OCI-LY1 (cell line): ENCODE measurements at regions not wholly inside any gene's neighbourhood (a gene's known extent, or its start where the extent isn't known, plus 50 kb on each side); places are given as distances from the start of the nearest gene placed in this dataset.

Source experiments
- H2AFZ ChIP-seq: fragments of 200-600 bp; sonication (generic), shearing (Covaris generic); 2 replicates; pipeline ENCODE4 v1.6.0; 2014; ENCODE audit warnings: antibody characterized with exemption, mild to moderate bottlenecking, low read length
- H3F3A ChIP-seq: fragments of 200-600 bp; sonication (generic), shearing (Covaris generic); 2 replicates; pipeline ENCODE4 v1.6.0; 2014; ENCODE audit warnings: mild to moderate bottlenecking, antibody characterized with exemption, low read length, moderate library complexity; ENCODE audit not compliant: insufficient read depth
- H3K27ac ChIP-seq: fragments of 200-600 bp; sonication (generic); 2 replicates; pipeline ENCODE4 v1.5.1; 2014; ENCODE audit warnings: low read length, mixed run types, mild to moderate bottlenecking, low read depth; ENCODE audit not compliant: poor library complexity, severe bottlenecking
- H3K27me3 ChIP-seq: fragments of 200-600 bp; sonication (generic); 2 replicates; pipeline ENCODE4 v1.6.0; 2014; ENCODE audit warnings: antibody characterized with exemption, mild to moderate bottlenecking, low read length, moderate library complexity; ENCODE audit not compliant: insufficient read depth
- H3K36me3 ChIP-seq: fragments of 200-600 bp; sonication (generic); 2 replicates; pipeline ENCODE4 v1.6.1; 2014; ENCODE audit warnings: mild to moderate bottlenecking, antibody characterized with exemption, low read length, moderate library complexity, mixed read lengths; ENCODE audit not compliant: insufficient read depth
- H3K4me1 ChIP-seq: fragments of 200-600 bp; sonication (generic); 2 replicates; pipeline ENCODE4 v1.5.1; 2014; ENCODE audit warnings: mild to moderate bottlenecking, low read length, moderate library complexity; ENCODE audit not compliant: insufficient read depth, severe bottlenecking
- H3K4me2 ChIP-seq: fragments of 200-600 bp; sonication (generic), shearing (Covaris generic); 2 replicates; pipeline ENCODE4 v1.6.1; 2014; ENCODE audit warnings: low read length
- H3K4me3 ChIP-seq: fragments of 200-600 bp; sonication (generic); 2 replicates; pipeline ENCODE4 v1.5.1; 2014; ENCODE audit warnings: low read length, low read depth, mild to moderate bottlenecking, mixed read lengths; ENCODE audit not compliant: poor library complexity, severe bottlenecking
- H3K79me2 ChIP-seq: fragments of 200-600 bp; shearing (Covaris generic); 2 replicates; pipeline ENCODE4 v1.6.1; 2016; ENCODE audit warnings: mixed run types, low read length, mixed read lengths; ENCODE audit not compliant: insufficient read depth
- H3K9ac ChIP-seq: fragments of 200-600 bp; sonication (generic), shearing (Covaris generic); 2 replicates; pipeline ENCODE4 v1.6.1; 2014; ENCODE audit warnings: mild to moderate bottlenecking, low read length, mixed read lengths
- H3K9me2 ChIP-seq: fragments of 200-600 bp; sonication (generic), shearing (Covaris generic); 2 replicates; pipeline ENCODE4 v1.6.1; 2014; ENCODE audit warnings: low read depth, mild to moderate bottlenecking, low read length, mixed read lengths
- H3K9me3 ChIP-seq: fragments of 200-600 bp; shearing (Covaris generic); 2 replicates; pipeline ENCODE4 v1.6.1; 2014; ENCODE audit warnings: low read length, mixed read lengths
- H4K20me1 ChIP-seq: fragments of 200-600 bp; sonication (generic), shearing (Covaris generic); 2 replicates; pipeline ENCODE4 v1.6.0; 2016; ENCODE audit warnings: mild to moderate bottlenecking, low read length; ENCODE audit not compliant: insufficient read depth
- EZH2 ChIP-seq: fragments of 200-600 bp; sonication (generic), shearing (Covaris generic); IDR thresholded peaks from 2 replicates; pipeline ENCODE4 v1.8.0; 2017; ENCODE audit warnings: borderline replicate concordance, mixed run types, mild to moderate bottlenecking, antibody characterized with exemption, low read length, moderate library complexity, mixed read lengths
- TF ChIP-seq, protein P1 (sequence below): fragments of 200-600 bp; sonication (generic), shearing (Covaris generic); IDR thresholded peaks from 2 replicates; pipeline ENCODE4 v1.5.1; 2017; ENCODE audit warnings: mild to moderate bottlenecking, antibody characterized with exemption, low read length, moderate library complexity, mixed read lengths

DNA sequence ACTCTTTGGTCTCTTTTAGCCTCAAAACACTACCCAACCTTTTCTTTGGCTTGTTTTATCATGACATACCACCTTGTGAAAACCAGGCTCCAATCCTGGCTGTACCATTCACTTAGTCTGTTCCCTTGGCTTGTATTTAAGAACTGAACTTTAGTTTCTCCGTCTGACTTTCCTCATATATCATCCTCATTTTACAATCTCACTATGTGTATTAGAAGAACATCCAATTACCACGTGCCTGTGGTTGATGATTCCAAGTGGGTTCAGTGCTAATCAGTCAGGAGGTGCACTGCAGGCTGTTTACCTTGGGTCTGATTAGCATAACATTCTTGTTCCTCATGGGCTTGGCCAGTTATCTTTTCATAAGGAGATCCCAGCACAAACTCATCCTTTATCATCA is 144.8 kb upstream of the KLF14 start:
- Histone ChIP-seq H3K9me2 (no peaks in the 10 kb centered on the region), H3K4me2 (no peak overlapping the region), H3K27me3 (no peaks in the 10 kb centered on the region), H3K79me2 (no peaks in the 10 kb centered on the region), H3F3A (peaks cover 14% of the 10 kb centered on the region; the same call in 1 of the 2 replicates), H3K9me3 (no peaks in the 10 kb centered on the region), H2AFZ (no peak overlapping the region), H3K36me3 (peaks cover 73% of the 10 kb centered on the region), H3K4me3 (no peak overlapping the region), H3K9ac (no peak overlapping the region), H4K20me1 (no peaks in the 10 kb centered on the region), H3K27ac (no peak overlapping the region), H3K4me1 (no peaks in the 10 kb centered on the region)
- no peak for TF ChIP-seq EZH2
- TF ChIP-seq, protein P1, sequence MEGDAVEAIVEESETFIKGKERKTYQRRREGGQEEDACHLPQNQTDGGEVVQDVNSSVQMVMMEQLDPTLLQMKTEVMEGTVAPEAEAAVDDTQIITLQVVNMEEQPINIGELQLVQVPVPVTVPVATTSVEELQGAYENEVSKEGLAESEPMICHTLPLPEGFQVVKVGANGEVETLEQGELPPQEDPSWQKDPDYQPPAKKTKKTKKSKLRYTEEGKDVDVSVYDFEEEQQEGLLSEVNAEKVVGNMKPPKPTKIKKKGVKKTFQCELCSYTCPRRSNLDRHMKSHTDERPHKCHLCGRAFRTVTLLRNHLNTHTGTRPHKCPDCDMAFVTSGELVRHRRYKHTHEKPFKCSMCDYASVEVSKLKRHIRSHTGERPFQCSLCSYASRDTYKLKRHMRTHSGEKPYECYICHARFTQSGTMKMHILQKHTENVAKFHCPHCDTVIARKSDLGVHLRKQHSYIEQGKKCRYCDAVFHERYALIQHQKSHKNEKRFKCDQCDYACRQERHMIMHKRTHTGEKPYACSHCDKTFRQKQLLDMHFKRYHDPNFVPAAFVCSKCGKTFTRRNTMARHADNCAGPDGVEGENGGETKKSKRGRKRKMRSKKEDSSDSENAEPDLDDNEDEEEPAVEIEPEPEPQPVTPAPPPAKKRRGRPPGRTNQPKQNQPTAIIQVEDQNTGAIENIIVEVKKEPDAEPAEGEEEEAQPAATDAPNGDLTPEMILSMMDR = no peak

DNA sequence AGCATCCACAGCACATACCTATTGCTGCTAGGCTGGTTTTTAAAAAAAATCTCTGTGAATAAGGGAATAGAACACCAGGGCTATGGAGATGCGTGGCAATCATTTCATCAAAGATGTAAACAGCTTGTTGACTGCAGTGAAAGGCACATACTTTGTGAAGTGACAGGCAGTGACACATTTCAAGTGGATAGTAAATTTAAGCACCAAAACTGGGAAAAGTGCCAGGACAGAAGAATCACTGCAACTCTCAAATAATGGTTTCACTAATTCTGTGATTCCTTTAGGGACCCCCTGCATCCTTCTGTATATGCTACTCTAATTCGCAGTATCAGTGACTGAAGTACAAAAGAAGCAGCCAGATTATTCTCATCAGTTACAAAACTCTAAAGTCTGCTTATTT is 145.2 kb upstream of the KLF14 start:
- H2AFZ ChIP-seq = no peak overlapping the region
- H3K9me2 ChIP-seq = no peaks in the 10 kb centered on the region
- H3K4me3 ChIP-seq = no peak overlapping the region
- H3K9ac ChIP-seq = no peak overlapping the region
- no peak overlapping the region for H3K4me2 ChIP-seq
- peaks cover 14% of the 10 kb centered on the region; the same call in 1 of the 2 replicates for H3F3A ChIP-seq
- peaks cover 74% of the 10 kb centered on the region for H3K36me3 ChIP-seq
- H3K27me3 ChIP-seq = no peaks in the 10 kb centered on the region
- no peaks in the 10 kb centered on the region for H3K4me1 ChIP-seq
- no peak for TF ChIP-seq EZH2
- TF ChIP-seq, protein P1 = no peak
- no peaks in the 10 kb centered on the region for H3K9me3 ChIP-seq
- no peaks in the 10 kb centered on the region for H4K20me1 ChIP-seq
- no peaks in the 10 kb centered on the region for H3K79me2 ChIP-seq
- H3K27ac ChIP-seq = no peak overlapping the region

DNA sequence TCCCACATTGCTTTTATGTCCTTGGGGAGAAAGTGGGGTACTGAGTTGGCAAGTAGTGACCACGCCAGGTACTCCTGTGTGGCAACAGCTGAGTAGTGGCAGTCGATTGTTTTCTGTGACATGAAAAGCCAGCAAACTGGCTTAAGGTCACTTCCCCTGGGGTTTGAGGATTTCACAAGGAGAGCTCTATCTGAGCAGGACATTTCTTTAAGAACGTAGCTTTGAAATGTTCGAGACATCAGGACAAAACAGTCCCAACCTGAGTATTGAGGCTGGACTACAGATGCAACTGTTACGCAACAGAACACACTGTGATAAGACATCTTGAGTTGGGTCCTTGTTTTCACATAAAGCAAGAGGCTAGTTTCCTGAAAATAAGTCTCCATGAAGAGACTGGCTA is 146.7 kb upstream of the KLF14 start:
- no peaks in the 10 kb centered on the region for H4K20me1 ChIP-seq
- no peak overlapping the region for H2AFZ ChIP-seq
- no peaks in the 10 kb centered on the region for H3K4me1 ChIP-seq
- TF ChIP-seq EZH2 = no peak
- TF ChIP-seq, protein P1 = no peak
- H3K9me3 ChIP-seq = no peaks in the 10 kb centered on the region
- no peak overlapping the region for H3K4me3 ChIP-seq
- H3F3A ChIP-seq = peaks cover 14% of the 10 kb centered on the region; the same call in 1 of the 2 replicates
- H3K9ac ChIP-seq = no peak overlapping the region
- H3K4me2 ChIP-seq = no peak overlapping the region
- no peak overlapping the region for H3K27ac ChIP-seq
- H3K79me2 ChIP-seq = no peaks in the 10 kb centered on the region
- H3K36me3 ChIP-seq = peaks cover 89% of the 10 kb centered on the region
- H3K27me3 ChIP-seq = no peaks in the 10 kb centered on the region
- no peaks in the 10 kb centered on the region for H3K9me2 ChIP-seq
